Right cardiac atrium (tissue), 5 donors: ENCODE measurements at regions not wholly inside any gene's neighbourhood (a gene's known extent, or its start where the extent isn't known, plus 50 kb on each side); places are given as distances from the start of the nearest gene placed in this dataset.

ENCODE experiments used
- ATAC-seq, 2 donors: fragments of 200-7000 bp; cut with Tn5 transposase; one replicate each; pipeline versions ENCODE4 v1.8.0 to v1.9.1; 2020; ENCODE audit warnings: moderate library complexity in 2 of 2, mild to moderate bottlenecking in 1 of 2
- DNase-seq, 3 donors: peaks; one replicate each; pipeline ENCODE4 v3.0.0-alpha.2; 2020
- H3K27ac ChIP-seq: one replicate; pipeline ENCODE4 v1.5.1; 2013; ENCODE audit warnings: mild to moderate bottlenecking, low read length, control low read depth, moderate library complexity
- H3K27me3 ChIP-seq: one replicate; pipeline ENCODE4 v1.6.1; 2013; ENCODE audit not compliant: control insufficient read depth, insufficient read depth
- H3K4me1 ChIP-seq: one replicate; pipeline ENCODE4 v1.6.1; 2013; ENCODE audit warnings: low read length; ENCODE audit not compliant: control insufficient read depth, insufficient read depth
- H3K4me3 ChIP-seq: one replicate; pipeline ENCODE4 v1.5.1; 2013; ENCODE audit warnings: low read length, control low read depth
- H3K9me3 ChIP-seq: one replicate; pipeline ENCODE4 v1.6.1; 2013; ENCODE audit warnings: low read length; ENCODE audit not compliant: control insufficient read depth
- WGBS: extraction: QIAGEN DNeasy Blood & Tissue Kit; methylation state at CpG from one replicate; pipeline ENCODE4 v1.1.7; 2013; 5-methylcytosine and 5-hydroxymethylcytosine counted together
- intact Hi-C, 4 donors: fragments of 100-400 bp; cut with DNase I; formaldehyde crosslinking; loops; one replicate each; pipeline versions ENCODE4 v1.11.0 to v1.14.0; 2022 to 2023
- donor health status: healthy with polysubstance abuse.
- donor health status: DM: no; HTN: yes; CAD: no.
- donor health status: DM: no; HTN: no; CAD: no.
- donor health status: DM: no; HTN: yes; CAD: no; lungs with severe emphysema.
- donor health status: DM: yes; HTN: yes; CAD: no.

DNA sequence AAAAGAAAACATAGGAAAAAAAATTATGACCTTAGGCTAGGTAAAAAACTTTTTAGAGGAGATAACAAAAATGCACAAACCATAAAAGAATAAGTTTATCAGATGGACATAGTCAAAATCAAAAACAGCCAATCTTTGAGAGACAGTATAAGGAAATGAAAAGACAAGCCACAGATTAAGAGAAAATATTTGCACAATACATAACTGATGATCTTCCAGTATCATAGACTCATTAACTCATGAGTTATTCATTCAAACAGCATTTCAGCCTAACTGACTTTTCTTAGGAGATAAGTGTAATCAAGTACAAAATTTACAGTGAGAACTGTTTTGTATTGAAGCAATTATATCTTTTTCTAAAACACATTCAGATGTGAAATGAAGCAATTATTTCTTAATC, 183.8 kb downstream of the FBXO8 start:
- no peak for DNase-seq

DNA sequence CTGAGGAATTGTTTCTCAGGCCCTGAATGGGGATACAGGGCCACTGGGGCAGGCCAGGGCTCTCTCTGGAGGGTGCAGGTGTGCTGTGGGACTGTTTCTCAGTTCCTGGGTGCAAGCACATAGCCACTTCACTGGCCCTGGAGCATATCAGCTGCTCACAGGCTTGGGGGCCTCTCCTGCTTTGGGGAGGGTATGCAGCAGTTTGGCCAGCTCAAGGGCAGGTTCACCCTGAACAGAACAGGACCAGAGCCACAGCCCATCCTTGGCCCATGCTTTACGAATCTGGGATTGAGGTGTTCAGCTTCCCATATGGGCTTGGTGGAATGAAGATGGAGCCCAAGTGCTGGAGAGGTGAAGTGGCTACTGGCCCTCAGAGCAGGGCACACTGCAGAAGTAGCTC, 186.5 kb downstream of the FBXO8 start:
- 86% methylated on average over 1 of the region's 1 CpG for WGBS
- Histone ChIP-seq H3K27me3 (no peaks in the 10 kb centered on the region), H3K4me3 (no peak overlapping the region), H3K27ac (no peak overlapping the region), H3K4me1 (no peaks in the 10 kb centered on the region), H3K9me3 (no peaks in the 10 kb centered on the region)
- ATAC-seq = no peak
- no peak for DNase-seq
- intact Hi-C loops = no loop called here

More for the DNA sequence above, 183.8 kb downstream of the FBXO8 start:
- no peaks in the 10 kb centered on the region for H3K9me3 ChIP-seq
- no peak overlapping the region for H3K4me3 ChIP-seq
- ATAC-seq = no peak
- no peaks in the 10 kb centered on the region for H3K27me3 ChIP-seq
- intact Hi-C loops = no loop called here
- H3K27ac ChIP-seq = no peak overlapping the region
- H3K4me1 ChIP-seq = no peaks in the 10 kb centered on the region

DNA sequence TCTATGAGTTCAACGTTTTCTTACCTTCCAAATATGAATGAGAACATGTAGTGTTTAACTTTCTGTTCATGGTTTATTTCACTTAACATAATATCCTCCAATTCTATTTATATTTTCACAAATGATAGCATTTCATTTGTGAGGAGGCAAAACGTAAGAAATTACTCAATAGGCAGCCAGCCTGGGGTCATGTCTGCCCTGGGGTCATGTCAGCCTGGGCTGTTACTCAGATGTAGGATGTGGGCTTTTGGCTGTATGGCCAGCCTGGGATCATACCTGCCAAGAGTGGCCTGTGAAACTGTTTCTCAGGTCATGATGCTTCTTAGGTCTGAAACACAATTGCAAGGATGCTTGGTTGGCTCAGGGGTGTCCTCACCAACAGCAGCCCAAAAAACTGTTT, 187.0 kb downstream of the FBXO8 start:
- H3K4me3 ChIP-seq = no peak overlapping the region
- H3K27me3 ChIP-seq = no peaks in the 10 kb centered on the region
- WGBS = 72% methylated on average over 2 of the region's 2 CpGs
- intact Hi-C loops = no loop called here
- no peak for ATAC-seq
- no peak for DNase-seq
- no peaks in the 10 kb centered on the region for H3K9me3 ChIP-seq
- H3K27ac ChIP-seq = no peak overlapping the region
- H3K4me1 ChIP-seq = no peaks in the 10 kb centered on the region

DNA sequence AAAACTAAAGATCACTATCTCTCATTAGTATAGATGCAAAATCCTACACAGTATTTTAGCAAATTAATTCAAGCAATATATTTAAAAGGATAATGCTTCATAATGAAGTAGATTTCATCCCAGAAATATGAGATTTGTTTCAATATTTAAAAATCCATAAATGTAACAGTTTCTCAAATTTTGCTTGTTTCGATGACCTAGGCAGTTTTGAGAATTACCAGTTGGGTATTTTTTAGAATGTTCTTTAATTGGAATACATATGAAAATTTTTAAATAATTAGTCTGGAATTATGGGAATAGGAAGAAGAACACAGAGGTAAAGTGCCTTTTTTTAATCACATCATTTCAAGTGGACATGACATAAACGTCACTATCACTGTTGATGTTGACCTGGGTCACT, 192.3 kb downstream of the FBXO8 start:
- Histone ChIP-seq H3K9me3 (no peaks in the 10 kb centered on the region), H3K27ac (no peak overlapping the region), H3K4me1 (no peaks in the 10 kb centered on the region), H3K27me3 (no peaks in the 10 kb centered on the region), H3K4me3 (no peak overlapping the region)
- no peak for ATAC-seq
- 71% methylated on average over 2 of the region's 2 CpGs for whole genome bisulfite sequencing
- DNase-seq = no peak
- intact Hi-C loops = no loop called here

DNA sequence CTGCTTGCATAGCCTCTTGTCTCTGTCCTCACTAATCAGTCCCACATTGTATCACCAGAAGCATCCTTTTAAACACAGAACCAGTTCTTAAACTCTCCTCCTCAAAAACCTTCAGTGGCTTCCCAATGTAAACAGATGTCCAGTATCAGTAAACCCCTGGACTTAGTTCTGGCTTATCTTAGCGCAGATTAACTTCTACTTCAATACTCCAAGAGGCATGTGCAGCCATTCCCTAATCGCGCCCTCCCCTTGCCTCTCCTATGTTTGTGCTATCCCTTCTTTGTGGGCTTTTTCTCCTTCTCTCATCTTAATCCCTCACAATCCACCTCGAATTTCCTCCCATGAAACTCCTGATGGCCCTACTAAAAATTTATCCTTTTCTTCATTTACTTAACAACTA, 193.8 kb downstream of the FBXO8 start:
- Histone ChIP-seq H3K27me3 (no peaks in the 10 kb centered on the region), H3K27ac (no peak overlapping the region), H3K4me3 (no peak overlapping the region), H3K4me1 (no peaks in the 10 kb centered on the region), H3K9me3 (no peaks in the 10 kb centered on the region)
- intact Hi-C loops = no loop called here
- DNase-seq (no peak), ATAC-seq (no peak)
- 77% methylated on average over 4 of the region's 4 CpGs for WGBS

DNA sequence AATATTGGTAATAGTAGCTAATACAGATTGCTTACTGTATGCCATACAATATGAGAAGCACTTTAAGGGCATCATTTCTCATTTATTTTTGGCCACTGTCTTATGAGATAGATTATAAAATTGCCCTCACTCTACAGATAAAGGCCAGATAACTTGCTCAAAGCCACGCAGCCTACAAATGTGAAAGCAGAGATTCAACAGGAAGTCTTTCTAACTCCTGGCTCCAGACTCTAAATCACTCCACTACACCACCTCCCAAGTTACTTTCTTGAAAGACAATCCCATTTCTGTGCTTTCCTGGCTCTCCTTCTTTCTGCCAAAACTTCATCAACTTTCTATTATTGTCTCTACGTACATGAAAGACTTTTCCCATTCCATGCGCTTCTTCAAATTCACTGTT, 194.7 kb downstream of the FBXO8 start:
- 51% methylated on average over 3 of the region's 3 CpGs for WGBS
- H3K4me1 ChIP-seq = no peaks in the 10 kb centered on the region
- intact Hi-C loops = no loop called here
- ATAC-seq (no peak), DNase-seq (no peak)
- no peaks in the 10 kb centered on the region for H3K9me3 ChIP-seq
- no peak overlapping the region for H3K4me3 ChIP-seq
- no peaks in the 10 kb centered on the region for H3K27me3 ChIP-seq
- no peak overlapping the region for H3K27ac ChIP-seq

DNA sequence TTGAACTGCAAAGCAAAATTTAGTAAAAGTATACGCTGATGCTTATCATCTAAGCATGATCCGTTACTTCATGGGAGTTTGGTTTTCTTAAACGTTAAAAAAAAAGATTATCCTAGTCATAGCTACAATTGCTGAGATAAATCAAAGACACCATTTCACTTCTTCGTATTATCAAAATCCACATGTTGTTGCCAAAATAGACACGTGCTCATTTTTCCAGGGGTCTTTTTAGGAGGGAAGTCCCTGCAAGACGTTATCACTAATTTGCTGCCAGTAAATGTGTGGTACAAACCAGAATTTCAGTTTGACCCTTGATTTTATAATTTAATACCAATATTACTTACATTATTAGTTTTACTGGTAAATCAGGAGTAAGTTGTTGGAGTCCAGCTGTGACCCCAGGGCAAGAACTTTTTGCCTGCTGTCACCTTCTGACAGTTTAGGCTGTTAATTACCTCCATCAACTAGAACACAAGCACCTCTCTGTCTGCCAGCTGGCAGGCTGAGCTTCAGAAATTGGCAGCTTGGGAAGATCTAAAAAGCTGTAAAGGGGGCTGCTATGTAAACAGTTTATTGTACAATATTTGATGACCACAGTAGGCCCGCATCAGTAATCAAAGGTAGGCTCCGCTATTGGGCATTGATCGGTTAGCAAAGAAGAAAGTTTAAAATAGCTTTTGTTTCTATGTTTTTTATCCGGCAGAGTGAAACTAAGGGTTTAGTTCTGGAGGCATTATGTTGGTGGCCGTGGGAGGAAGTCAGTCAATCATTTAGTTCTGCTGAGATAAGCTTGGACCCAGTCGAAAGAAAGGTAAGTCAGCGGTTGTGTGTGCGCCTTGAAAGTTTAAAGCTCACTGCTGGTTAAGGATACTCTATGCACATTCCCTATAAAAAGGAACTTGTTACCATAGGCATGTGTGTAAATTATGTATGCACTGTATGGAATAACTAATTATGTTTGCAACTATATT, 196.4 kb downstream of the FBXO8 start:
- Histone ChIP-seq H3K4me3 (peak overlapping the region; percentile 25), H3K9me3 (no peaks in the 10 kb centered on the region), H3K27ac (no peak overlapping the region), H3K27me3 (no peaks in the 10 kb centered on the region), H3K4me1 (no peaks in the 10 kb centered on the region)
- peak; percentile 54 to 62 for ATAC-seq
- WGBS = 33% methylated on average over 14 of the region's 14 CpGs
- intact Hi-C loops = no loop called here
- peak in 2 of 3 donors; percentile 18 to 65 for DNase-seq

DNA sequence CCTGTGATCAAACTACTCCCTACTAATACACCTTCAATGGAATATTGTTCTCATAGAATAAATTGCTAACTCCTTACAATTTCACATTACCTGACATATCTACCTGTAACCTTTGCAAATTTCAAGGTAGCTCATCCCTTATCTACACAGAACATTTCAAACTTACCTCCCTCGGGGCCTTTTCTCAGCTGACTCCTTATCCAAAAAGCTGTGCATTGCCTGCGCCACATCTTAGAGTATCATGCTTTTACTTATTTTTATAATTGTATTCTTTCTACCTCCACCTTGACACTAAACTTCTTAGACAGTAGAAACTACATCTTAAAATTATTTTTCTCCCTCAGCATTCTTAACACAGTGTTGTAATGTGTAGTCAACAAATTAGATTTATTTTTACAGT, 198.5 kb downstream of the FBXO8 start:
- WGBS = 90% methylated on average over 2 of the region's 2 CpGs
- H3K4me3 ChIP-seq = no peak overlapping the region
- DNase-seq (no peak), ATAC-seq (no peak)
- no peaks in the 10 kb centered on the region for H3K4me1 ChIP-seq
- intact Hi-C loops = no loop called here
- H3K9me3 ChIP-seq = no peaks in the 10 kb centered on the region
- no peaks in the 10 kb centered on the region for H3K27me3 ChIP-seq
- H3K27ac ChIP-seq = no peak overlapping the region

DNA sequence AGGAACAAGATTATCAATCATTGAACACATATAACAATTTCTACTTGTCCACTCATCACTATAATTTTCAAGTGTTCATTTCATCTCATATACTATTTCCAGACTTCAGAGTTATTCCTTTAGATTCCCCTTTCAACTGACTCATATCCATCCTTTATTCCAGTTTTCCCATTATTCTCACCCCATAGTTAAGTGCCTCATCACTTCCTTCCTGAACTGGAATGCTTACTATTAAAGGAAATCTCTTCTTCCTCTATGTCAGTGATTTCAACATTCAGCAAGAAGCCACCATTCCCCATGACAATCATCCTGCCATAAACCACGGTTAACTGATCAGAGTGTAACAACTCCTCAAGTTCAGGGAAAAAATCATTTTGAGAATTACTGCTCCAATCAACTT, 198.9 kb downstream of the FBXO8 start:
- H3K4me3 ChIP-seq = no peak overlapping the region
- WGBS = 42% methylated on average over 1 of the region's 1 CpG
- no peaks in the 10 kb centered on the region for H3K4me1 ChIP-seq
- H3K9me3 ChIP-seq = no peaks in the 10 kb centered on the region
- intact Hi-C loops = no loop called here
- H3K27me3 ChIP-seq = no peaks in the 10 kb centered on the region
- ATAC-seq = no peak
- no peak overlapping the region for H3K27ac ChIP-seq
- DNase-seq = no peak

DNA sequence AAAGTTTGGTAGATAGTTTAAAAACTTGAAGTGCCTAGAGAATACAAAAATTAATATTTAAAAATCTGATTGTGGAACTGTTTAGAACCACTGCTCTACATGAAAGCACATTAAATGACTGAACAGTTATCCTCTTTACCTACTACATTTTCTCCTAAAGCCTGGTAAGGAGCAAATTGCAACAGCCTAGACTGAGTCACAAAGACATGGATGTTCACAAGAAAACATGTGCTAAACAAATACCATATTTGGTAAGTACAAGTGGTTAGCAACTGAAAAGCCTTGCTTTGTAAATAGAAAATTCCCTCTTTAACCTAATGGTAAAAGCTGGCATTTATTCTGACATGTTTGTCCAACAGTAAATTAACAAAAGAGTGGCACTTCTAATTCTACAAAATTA, 203.1 kb downstream of the FBXO8 start:
- H3K9me3 ChIP-seq = no peaks in the 10 kb centered on the region
- H3K4me1 ChIP-seq = no peaks in the 10 kb centered on the region
- no peak for DNase-seq
- ATAC-seq = no peak
- H3K4me3 ChIP-seq = no peak overlapping the region
- no peak overlapping the region for H3K27ac ChIP-seq
- intact Hi-C loops = no loop called here
- H3K27me3 ChIP-seq = no peaks in the 10 kb centered on the region

DNA sequence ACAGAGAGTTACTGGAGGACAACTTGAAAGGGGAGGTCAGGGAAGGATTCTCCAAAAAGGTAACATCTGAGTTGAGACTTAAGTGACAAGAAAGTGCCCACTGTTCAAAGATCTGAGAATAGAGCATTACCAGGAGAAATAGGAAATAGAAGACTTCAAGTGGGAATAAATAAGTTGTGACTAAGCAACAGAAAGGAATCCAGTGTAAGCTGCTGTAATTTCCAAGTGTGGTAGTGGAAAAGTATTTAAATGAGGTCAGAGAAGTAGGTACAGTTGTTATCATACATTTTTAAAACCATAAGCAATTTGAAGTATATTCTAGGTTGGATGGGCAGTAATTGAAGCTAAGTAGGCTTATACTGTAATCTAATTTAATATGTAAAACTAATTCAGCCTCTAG, 211.9 kb downstream of the FBXO8 start:
- Histone ChIP-seq H3K9me3 (no peaks in the 10 kb centered on the region), H3K27me3 (no peaks in the 10 kb centered on the region), H3K4me1 (peaks cover 1% of the 10 kb centered on the region), H3K4me3 (no peak overlapping the region), H3K27ac (no peak overlapping the region)
- DNase-seq (no peak), ATAC-seq (no peak)
- intact Hi-C loops = no loop called here

DNA sequence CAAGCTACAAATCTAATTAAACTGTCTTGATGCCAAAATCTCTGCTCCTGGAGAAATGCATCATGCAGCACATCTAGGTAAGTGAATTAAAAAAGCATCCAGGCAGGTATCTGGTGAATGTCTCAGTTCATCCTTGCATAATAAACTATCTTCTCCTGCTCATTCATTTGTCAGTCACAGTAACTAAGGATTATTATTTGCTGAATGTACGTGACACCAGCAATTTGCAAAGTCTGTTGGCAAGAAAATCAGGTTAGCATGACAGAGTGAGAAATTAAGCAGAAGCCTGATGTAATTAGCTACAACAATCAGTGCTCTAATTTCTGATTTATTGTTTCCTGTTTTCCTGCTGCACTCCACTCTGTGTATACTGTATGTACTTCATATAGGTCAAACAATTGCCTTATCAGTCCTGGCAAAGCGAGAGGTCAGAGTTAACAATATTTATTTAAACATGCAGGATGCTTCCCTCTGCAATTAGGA, 213.6 kb downstream of the FBXO8 start:
- DNase-seq (no peak), ATAC-seq (no peak)
- Histone ChIP-seq H3K4me3 (no peak overlapping the region), H3K27ac (no peak overlapping the region), H3K9me3 (no peaks in the 10 kb centered on the region), H3K27me3 (no peaks in the 10 kb centered on the region), H3K4me1 (peaks cover 1% of the 10 kb centered on the region)
- 24% methylated on average over 2 of the region's 2 CpGs for WGBS
- intact Hi-C loops = no loop called here
